GM04503 (cell line): ENCODE measurements at regions not wholly inside any gene's neighbourhood (a gene's known extent, or its start where the extent isn't known, plus 50 kb on each side); places are given as distances from the start of the nearest gene placed in this dataset.

ENCODE experiments used
- DNase-seq: peaks from one replicate; pipeline ENCODE4 v3.0.0-alpha.2; 2012; ENCODE audit warnings: low read depth

DNA sequence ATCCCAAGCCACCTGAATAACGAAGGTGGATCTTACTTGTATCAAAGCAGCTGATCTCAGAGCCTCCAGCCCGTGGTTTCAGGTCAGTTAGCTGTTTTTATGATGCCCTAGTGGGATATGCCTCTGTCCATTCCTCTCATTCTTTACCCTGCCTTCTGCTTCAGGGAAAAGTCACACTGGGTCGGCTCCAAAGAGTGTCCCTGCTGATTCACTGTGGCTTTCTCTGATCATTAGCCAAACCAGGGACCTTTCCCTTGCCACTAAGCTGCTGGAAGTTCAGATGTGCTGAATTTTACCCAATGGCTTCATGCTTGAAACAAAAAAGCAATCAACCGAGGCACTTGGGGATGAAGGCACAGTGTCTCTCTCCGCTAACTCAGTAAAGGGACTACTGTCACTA lies 170.2 kb upstream of the SALL1 start:
- DNase-seq = no peak

DNA sequence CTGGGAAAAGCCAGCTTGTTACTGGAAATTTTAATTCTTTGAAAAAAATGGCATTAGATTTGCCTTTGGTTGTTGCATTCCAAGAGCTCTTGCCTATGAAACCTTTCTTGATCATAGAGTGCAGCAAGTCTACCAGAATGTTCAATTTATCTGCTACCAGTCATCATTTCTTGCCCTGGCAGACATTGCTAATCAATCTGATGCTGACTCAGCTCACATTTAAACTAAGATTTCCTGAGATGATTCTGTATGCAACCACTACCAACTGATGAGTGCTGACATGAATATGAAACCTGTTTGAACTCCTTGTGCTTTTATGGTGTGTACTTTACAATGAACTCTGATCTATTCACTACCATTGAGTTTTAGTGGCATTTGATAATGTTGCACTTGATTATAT lies 166.5 kb upstream of the SALL1 start:
- no peak for DNase-seq

DNA sequence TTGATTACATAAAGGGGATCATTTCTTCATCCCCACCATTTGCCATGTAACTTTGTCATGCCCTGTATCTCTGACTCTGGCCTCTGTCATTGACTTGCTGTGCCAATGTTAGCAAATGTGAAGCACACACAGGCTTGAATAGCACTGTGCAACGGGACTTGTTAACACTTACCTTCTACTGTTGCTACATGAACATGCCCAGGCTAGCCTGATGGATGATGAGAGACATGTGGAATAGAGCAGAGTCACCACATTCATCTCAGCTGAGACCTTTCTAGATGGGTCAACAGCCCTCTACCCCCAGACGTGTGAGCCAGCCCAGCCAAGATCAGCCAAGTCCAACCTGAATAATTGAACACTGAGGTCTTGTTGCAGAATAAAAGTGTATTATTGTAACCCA lies 162.1 kb upstream of the SALL1 start:
- DNase-seq = no peak

DNA sequence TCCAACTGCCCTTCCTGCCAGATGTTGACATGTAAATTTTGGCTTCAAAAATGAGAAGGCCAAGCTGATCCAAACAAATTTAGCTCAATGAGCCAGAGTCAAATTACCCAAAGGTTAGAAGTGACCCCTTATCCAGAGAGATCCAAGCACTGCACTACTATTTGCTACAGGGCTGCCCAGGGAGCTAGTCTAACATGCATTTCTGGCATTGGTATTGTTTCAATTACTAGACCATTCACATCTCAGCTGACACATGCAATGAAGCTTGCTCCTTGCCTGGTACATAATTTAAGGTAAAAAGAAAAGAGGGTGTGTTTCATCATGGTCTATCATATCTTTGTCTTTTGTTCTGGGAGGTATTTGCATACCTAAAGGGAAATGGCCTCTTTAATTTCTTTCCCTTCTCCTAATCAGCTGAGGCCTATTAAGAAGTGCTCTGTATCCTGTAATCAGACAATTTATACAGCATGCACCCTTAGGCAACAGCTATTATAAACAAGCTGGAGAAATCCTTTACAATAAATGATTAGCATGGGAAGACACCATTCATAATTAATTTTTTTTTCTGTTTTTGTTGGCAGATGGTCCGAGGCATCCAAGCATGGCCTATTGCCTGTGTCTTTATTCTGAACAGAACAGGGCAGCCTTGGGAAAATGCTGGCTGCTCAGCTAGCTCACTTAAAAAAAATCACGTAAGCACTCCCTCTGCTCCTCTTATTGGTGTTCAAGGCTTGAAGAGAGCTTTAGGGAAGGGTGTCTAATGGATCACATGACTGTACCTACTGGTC lies 161.5 kb upstream of the SALL1 start:
- no peak for DNase-seq

DNA sequence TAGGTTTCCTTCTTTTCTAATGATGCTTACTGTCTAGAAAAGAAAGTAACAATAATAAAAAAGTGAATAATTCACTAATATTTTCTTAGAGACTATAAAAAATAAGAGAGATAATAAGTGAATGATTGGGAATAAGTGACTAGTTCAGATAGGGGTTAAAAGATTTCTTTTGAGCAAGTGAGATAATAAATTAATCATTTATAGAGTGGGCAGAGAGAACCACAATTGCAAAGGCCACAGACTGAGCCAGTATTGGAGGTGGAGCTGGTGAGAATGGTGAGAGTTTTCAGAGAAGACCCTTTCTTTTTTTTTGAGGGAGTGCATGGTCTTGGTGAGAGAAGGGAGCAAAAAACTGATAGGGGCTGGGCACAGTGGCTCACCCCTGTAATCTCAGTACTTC lies 159.1 kb upstream of the SALL1 start:
- no peak for DNase-seq

DNA sequence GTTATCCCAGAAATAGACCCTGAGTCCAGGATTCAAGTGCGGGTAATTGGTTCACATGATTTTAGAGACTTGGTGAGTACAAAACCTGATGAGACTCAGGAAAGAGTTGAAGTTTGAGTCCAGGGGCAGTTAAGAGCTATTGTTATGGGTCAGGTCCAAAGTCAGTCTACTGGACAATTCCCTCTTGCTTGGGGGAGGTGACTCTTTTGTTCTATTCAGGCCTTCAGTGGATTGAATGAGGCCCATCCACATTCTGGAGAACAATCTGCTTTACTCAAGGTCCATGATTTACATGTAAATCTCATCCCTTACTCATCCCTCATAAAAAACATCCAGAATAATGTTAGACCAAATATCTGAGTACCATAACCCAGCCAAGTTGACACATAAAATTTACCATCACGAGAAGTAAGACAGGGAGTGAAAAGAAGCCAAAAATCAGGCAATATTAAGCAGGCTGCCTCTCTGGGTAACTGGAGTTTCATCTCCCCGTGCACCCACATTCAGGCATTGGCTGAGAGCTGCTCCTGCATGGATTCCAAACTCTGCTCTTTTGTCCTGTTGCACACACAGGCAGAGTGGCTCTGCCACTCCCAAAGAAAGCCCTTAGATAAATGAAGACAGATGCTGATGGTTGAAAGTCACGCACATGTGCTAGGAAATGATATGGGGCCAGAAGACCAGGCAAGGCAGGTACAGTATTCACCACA lies 156.0 kb upstream of the SALL1 start:
- no peak for DNase-seq

DNA sequence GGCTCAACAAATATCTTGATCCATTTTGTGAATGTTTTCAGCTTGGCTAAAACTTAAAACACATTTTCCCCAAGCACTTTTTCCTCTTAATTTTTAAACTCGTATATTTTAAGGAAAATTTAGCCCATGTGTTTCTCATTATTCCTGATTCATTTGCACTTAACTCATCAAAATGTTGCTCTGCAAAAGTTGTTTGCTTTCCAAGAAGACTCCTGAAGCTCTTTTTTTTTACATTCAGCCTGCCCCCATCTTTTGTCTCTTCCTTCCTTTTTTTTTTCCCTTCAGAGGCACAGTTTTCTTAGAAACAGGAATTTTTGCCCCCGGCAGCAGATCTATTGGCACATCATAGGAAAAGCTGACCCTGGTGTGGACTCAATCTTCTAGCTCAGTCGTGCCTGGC lies 155.0 kb upstream of the SALL1 start:
- no peak for DNase-seq

DNA sequence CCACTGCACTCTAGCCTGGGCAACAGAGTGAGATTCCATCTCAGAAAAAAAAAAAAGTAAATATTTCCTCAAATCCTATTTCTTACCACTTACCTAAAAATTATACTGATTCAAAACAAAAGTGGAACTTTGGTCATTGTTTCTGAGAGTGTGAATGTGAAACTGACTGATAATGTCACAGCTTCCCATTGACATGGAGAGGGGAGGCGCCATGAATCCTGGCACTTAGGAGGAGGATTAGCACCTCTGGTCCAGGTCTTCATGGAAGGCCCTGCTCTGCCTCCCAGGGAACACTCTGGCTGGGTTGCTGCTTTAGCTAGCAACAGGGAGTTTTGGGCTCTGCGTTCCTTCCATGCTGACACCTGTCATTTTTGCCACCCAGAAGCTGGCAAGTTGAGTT lies 154.3 kb upstream of the SALL1 start:
- no peak for DNase-seq

DNA sequence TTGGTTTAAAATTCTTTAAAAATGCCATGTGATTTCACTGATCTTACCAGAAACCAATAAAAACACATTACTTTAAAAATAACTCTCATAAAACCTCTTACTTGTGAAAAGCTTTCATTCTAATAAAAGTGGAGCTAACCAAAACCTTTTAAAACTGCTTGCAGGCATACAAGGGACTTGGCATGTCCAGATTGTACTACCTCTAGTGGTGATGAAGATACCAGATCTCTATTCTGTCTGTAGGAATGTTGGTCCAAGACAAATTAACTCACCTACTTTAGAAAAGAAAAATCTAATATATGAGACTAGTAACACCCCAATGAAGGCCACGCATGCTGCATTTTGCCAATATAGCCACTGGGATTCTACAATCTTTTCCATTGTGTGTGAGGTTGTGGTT lies 151.0 kb upstream of the SALL1 start:
- DNase-seq = no peak

DNA sequence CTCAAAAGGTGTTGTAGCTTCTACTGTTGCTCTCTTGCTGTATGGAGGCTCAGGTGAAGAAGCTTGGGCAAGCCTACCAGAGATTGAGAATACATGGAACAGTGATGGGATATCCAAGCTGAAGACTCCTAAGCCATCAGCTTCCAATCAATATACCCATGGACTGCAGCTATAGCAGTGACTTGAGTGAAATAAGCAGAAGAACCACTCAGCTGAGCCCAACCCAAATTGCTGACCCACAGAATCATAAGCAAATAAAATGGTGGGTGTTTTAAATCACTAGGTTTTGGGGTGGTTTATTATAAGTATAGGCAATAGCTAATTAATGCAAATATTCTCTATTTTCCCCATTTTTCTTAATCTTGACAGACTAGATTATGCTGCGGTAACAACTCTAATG lies 147.7 kb upstream of the SALL1 start:
- DNase-seq = no peak

DNA sequence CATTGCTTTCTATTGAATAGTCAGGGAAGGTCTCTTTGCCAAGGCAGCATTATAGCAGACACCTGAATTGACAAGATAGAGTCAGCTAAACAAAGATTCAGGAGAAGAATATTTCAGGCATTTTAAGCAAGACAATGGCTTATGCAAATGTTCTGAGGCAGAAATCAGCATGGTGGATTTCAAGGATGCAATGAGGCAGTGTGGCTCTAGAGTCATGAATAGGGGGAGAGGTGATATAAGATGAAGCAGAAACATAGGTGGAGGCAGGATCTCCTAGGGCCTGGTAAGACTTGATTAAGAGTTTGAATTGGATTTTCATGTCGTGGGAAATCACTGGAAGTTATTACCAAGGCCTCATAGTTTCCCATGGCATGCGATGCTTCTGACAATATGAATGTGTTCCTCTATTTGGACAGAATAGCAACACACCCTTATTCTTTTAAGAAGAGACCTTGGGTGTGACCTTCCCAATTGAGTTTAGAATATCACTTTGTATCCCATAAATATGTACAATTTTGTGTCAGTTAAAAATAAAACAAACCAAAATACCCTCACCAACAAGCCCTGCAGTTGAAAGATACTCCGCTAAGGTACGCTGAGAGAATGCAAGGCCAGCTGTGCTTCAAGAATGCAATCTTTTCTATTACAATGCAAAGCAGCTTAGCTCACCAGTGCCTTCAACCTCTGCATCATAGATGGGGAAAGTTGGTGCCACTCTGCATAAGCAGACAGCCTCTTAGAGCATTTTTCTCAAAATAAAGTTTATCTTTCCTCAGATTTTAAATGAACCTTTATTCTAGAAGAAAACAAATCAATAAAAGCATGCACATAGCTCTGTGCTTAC lies 139.6 kb upstream of the SALL1 start:
- no peak for DNase-seq

DNA sequence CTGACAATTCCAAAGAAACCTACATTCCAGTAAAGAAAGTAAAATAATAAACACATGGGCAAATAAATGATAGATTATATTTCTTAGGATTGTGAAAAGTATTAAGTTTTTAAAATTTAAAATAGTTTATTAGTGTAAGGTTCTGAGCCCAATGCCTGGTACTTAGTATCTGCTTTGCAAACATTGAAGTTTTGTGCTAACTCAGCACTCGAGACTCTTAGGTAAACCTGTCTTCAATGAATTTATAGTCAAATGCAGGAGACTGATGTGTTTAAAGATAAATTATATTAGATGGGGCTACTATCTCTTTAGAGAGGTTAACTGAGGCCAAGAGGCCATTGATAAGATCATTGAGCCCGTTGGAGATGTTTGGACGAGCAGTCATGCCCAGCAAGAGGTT lies 138.3 kb upstream of the SALL1 start:
- DNase-seq = no peak

DNA sequence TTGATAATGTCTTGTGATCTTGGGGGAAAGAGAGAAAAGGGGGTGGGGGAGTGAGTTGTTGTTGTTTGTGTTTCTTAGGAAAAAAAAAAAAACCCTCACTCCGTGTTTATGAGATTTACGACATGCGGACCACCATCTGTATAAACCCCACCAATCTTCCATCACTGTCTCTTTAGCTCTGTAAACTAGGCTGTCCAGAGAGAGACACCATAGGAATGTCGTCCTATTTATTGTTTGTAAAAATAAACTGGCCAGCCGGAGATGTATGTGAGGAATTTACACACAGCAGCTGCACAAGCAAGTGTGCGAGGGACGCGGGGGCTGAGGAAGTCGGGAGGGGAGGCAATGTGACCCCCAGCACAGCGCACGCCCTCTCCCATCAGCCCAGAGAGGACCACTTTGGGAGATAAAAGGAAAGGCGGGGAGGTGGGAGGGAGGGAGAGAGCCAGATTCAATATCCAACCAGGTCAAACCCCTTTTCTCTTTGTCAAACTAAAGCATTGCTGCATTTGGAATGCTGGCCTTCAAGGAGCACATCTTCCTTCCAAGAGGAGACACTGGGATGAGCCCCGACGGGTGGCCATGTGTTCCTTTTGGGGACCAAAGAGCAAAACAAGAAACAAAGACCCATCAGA lies 136.2 kb upstream of the SALL1 start:
- no peak for DNase-seq

DNA sequence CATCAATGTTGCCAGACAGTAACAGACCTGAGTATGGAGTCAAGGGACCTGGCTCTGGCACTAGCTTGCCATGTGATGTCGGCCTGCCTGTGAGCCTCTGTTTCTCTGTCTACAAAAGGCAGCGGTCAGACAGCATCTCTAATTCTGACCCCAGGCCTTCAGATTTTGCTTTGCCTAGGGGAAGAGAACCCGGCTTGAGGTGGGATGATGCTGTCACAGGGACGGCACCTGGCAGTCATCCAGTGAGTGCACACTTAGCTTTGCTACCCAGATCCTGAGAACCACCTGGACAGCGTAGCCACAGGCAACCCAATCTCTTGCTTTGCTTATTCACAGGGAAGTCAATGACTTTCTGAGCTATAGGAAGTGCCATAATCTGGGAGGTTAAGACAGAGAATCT lies 135.2 kb upstream of the SALL1 start:
- DNase-seq = no peak

DNA sequence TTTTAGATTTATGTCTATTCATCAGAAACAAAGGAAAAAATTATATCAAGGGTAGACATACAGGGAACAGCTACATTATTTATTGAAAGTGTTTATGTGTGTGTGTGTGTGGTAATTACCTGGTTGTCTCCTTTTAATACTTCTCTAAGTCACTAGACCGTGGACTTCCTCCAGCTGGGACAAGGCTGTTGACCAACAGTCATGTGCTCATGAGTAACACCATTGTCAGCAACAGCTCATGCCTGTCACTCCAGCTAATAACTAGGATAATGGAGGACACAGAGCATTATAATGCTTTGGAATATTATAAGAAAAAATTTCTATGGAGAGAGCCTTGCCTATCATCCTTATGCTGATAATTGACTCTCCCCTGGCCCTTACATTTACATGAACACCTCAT lies 125.3 kb upstream of the SALL1 start:
- no peak for DNase-seq

DNA sequence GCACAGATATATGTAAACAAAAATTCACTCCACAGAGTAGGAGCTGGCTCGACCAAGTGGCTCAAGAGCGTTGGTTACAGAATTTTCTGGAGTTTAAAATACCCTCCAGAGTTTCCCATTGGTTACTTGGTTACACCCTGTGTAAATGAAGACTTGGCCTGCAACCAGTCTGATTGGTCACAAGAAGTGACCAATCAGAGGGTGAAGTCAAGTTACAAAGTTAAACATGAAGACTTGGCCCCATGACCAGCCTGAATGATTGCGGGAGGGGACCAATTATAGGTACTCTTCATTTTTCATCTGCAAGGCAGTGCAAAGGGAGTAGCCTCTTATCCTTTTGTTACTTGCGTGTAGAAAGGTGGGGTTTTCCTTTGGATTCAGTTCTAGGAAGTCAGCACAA lies 121.3 kb upstream of the SALL1 start:
- no peak for DNase-seq

DNA sequence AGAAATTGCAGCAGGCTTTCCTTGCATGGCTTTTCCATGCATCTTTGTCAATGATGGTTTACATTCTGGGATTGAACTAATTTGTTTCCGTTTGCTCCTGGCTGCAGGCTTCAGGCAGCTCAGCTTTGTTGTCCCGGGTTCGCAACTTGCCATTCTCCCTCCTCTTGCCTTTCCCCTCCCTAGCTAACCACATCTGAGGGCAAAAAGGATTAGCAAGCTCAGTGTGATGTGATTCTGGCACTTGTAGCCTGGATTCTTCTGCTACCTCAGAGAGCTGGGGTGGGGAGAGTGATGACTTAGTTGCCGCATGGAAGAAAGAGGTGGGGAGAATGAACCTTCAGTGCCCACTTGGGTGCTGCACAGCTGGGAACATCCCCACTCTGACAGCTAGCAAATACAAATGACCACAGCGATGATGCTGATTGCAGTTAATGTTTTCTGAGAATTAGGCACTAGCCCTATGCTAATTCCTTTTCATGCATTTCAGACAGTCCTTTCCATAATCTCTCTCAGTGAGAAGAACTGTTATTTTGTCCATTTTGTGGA lies 120.2 kb upstream of the SALL1 start:
- DNase-seq = no peak

DNA sequence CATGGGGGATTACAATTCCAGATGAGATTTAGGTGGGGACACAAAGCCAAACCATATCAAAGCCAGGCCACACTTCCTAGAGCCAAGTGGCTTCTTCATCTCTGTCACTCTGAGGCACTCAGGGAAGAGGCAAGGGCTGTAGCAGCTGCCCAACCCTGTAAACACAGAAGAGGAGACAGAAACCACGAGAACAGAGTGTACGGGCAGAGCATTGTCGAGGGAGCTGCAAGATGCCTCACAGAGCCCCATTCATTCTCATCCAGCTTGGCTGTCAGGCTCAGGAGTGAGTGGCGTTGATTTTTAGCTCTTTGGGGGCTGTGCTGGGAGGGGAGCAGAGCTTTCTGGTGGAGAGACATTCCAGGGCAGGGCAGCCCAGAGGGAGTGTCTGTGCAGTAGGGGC lies 117.2 kb upstream of the SALL1 start:
- no peak for DNase-seq

DNA sequence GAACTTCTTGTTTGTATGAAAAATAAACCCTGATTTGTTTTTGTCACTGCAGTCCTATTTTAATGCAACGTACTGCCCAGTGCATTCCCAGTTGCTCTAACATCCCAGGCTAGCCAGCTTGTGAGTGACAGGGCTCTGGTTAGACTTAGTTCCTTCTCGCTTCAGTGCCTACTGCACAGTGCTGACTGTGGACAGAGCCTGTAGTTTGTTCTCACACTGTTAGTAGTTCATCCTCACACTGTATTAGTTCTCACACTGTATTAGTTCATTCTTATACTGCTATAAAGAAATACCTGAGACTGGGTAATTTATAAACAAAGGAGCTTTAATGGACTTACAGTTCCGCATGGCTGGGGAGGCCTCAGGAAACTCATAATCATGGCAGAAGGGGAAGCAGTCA lies 116.6 kb upstream of the SALL1 start:
- DNase-seq = no peak

DNA sequence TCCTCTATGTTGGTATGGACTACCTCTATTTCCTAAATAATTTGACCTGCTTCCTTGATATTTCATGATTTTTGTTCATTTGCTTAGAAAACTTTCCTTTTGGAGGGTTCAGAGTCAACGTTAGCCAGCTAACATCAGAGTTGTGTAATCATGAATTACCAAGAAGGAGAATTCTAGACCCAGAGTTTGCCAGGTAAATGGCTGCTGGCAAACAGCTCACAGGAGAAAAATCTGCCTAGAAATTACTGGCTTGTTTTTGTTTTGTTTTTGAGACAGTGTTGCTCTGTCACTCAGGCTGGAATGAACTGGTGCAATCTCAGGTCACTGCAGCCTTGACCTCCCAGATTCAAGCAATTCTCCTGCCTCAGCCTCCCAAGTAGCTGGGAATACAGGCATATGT lies 111.4 kb upstream of the SALL1 start:
- no peak for DNase-seq

DNA sequence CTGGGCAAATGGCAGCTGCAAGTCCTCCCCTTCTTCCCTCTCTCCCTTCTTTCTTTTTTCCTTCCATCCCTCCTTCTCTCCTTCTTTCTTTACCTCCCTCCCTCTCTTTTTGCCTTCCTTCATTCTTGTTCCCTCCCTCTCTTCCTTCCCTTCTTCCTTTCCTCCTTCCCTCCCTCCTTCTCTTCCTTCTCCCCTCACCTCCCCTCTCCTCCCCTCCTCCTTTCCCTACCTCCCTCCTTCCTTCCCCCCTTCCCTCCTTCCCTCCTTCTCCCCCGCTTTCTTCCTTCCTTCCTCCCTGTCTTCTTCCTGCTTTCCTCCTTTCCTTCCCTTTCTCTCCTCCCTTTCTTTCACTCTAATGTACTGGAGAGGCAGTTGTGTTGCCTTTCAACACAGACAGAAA lies 110.8 kb upstream of the SALL1 start:
- DNase-seq = no peak

DNA sequence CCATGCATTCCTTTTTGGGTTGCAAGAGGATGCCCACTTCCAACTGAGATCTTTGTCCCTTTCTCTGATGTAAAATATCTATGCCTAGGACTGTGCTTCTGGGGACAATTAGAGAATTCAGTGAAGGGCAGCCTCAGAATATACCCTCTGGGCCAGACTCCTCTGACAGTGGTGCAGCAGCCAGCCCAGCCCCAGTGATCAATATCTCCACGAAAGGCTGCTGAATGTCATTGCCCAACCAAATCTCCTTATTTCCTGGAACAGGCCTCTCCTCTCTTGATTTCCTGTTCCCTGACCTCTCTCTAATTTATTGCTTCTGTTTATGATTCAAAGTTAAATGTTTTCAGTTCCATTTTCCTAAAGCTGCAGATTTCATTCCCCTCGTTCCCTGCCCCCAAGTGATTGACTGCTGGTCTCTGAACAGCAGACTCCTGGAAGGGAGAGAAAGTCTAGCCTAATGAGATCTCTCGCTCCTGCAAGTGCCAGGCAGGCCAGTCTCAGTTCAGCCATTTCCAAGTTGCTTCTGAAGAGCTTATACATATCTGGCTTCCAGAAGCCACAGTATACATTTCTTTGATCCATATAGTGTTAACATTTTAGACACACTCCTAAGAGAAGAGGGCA lies 104.4 kb upstream of the SALL1 start:
- no peak for DNase-seq
